Gastroesophageal sphincter (tissue), 3 donors: ENCODE measurements at regions not wholly inside any gene's neighbourhood (a gene's known extent, or its start where the extent isn't known, plus 50 kb on each side); places are given as distances from the start of the nearest gene placed in this dataset.

Source experiments
- CTCF ChIP-seq, 4 experiments: fragments of 200-600 bp in 2 of 4; fragments of 450-650 bp in 2 of 4; sonication (generic) in 1 of 4; IDR thresholded peaks; one replicate each; pipeline ENCODE4 v1.5.1; 2017 to 2019; ENCODE audit warnings: antibody characterized with exemption in 4 of 4, mild to moderate bottlenecking in 2 of 4, moderate library complexity in 2 of 4
- POLR2A ChIP-seq, 2 donors: fragments of 450-650 bp; IDR thresholded peaks; one replicate each; pipeline ENCODE4 v1.6.1; 2017; ENCODE audit warnings: antibody characterized with exemption in 2 of 2, mild to moderate bottlenecking in 2 of 2, moderate library complexity in 1 of 2
- POLR2AphosphoS5 ChIP-seq: sonication (generic); formaldehyde crosslinking; IDR thresholded peaks from one replicate; pipeline ENCODE4 v1.6.1; 2017; ENCODE audit warnings: antibody characterized with exemption

- TF ChIP-seq CTCF (IDR thresholded peaks at IDR 0.05) (no peak), POLR2AphosphoS5 (no peak), POLR2A (IDR thresholded peaks at IDR 0.05) (no peak)
These were observed 57.3 kb upstream of the OSTN start for GRCh38 chr3:191141728-191142127.
